K562 (cell line): ENCODE measurements at regions not wholly inside any gene's neighbourhood (a gene's known extent, or its start where the extent isn't known, plus 50 kb on each side); places are given as distances from the start of the nearest gene placed in this dataset.

Source experiments
- BRD4 ChIP-seq: fragments of 200-600 bp; sonication (generic); IDR thresholded peaks from 2 replicates; pipeline ENCODE4 v1.6.1; 2017; ENCODE audit warnings: inconsistent platforms
- CHD1 ChIP-seq: fragments of 200-600 bp; sonication (generic); IDR thresholded peaks from one replicate; pipeline ENCODE4 v1.6.1; 2012; ENCODE audit warnings: mild to moderate bottlenecking, moderate library complexity, low read length, inconsistent platforms
- DACH1 ChIP-seq: fragments of 450-650 bp; IDR thresholded peaks from 2 replicates; pipeline ENCODE4 v1.6.1; 2018; ENCODE audit not compliant: partially characterized antibody
- POLR2H ChIP-seq: IDR thresholded peaks from 2 replicates; pipeline ENCODE4 v1.6.1; 2016; ENCODE audit warnings: missing genetic modification characterization, low read depth, mild to moderate bottlenecking, control low read depth, missing compliant biosample characterization, moderate library complexity
- RNF219 ChIP-seq: fragments of 250-450 bp; sonication (Bioruptor Pico); IDR thresholded peaks from 2 replicates; pipeline ENCODE4 v1.5.0; 2022; ENCODE audit warnings: mild to moderate bottlenecking
- SP2 ChIP-seq: IDR thresholded peaks from 2 replicates; pipeline ENCODE4 v1.6.1; 2011; ENCODE audit warnings: mild to moderate bottlenecking, low read depth, low read length, moderate library complexity; ENCODE audit not compliant: poor library complexity, severe bottlenecking; ENCODE audit errors: extremely low read depth
- SREBF2 ChIP-seq: sonication (generic); formaldehyde crosslinking; IDR thresholded peaks from 2 replicates; pipeline ENCODE4 v1.4.0; 2020; ENCODE audit warnings: mild to moderate bottlenecking, missing genetic modification reagents
- ZNF121 ChIP-seq: sonication (generic); formaldehyde crosslinking; conservative IDR thresholded peaks from 2 replicates; pipeline ENCODE4 v1.8.0; 2022; ENCODE audit warnings: missing genetic modification reagents
- ZNF41 ChIP-seq: fragments of 250-450 bp; sonication (Bioruptor Pico); conservative IDR thresholded peaks from 2 replicates; pipeline ENCODE4 v1.4.0; 2020; ENCODE audit warnings: mild to moderate bottlenecking
- TF ChIP-seq, protein P1 (sequence below): sonication (generic); formaldehyde crosslinking; IDR thresholded peaks from 2 replicates; pipeline ENCODE4 v1.8.1; 2023; ENCODE audit warnings: mild to moderate bottlenecking, missing genetic modification reagents
- TF ChIP-seq, protein P2 (sequence below), 3 experiments: fragments of 200-800 bp in 1 of 3; fragments of 250-450 bp in 1 of 3; fragments of 450-650 bp in 1 of 3; sonication (Bioruptor Pico) in 1 of 3; sonication (Bioruptor generic) in 1 of 3; formaldehyde crosslinking in 1 of 3; IDR thresholded peaks; 2 replicates each; pipeline versions ENCODE4 v1.6.1 to v1.8.0; 2016 to 2022; ENCODE audit warnings: mild to moderate bottlenecking in 2 of 3, missing genetic modification characterization in 2 of 3, missing compliant biosample characterization in 1 of 3, moderate library complexity in 1 of 3
- TF ChIP-seq, protein P3 (sequence below): sonication (generic); IDR thresholded peaks from 2 replicates; pipeline ENCODE4 v1.6.1; 2016

- TF ChIP-seq RNF219 (CRISPR knock-in tag) = no peak
- TF ChIP-seq DACH1 = no peak
- peak; percentile 45; the same call in 1 of the 2 replicates for TF ChIP-seq POLR2H (tag)
- TF ChIP-seq, protein P1, sequence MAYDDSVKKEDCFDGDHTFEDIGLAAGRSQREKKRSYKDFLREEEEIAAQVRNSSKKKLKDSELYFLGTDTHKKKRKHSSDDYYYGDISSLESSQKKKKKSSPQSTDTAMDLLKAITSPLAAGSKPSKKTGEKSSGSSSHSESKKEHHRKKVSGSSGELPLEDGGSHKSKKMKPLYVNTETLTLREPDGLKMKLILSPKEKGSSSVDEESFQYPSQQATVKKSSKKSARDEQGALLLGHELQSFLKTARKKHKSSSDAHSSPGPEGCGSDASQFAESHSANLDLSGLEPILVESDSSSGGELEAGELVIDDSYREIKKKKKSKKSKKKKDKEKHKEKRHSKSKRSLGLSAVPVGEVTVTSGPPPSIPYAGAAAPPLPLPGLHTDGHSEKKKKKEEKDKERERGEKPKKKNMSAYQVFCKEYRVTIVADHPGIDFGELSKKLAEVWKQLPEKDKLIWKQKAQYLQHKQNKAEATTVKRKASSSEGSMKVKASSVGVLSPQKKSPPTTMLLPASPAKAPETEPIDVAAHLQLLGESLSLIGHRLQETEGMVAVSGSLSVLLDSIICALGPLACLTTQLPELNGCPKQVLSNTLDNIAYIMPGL = no peak
- TF ChIP-seq, protein P2, sequence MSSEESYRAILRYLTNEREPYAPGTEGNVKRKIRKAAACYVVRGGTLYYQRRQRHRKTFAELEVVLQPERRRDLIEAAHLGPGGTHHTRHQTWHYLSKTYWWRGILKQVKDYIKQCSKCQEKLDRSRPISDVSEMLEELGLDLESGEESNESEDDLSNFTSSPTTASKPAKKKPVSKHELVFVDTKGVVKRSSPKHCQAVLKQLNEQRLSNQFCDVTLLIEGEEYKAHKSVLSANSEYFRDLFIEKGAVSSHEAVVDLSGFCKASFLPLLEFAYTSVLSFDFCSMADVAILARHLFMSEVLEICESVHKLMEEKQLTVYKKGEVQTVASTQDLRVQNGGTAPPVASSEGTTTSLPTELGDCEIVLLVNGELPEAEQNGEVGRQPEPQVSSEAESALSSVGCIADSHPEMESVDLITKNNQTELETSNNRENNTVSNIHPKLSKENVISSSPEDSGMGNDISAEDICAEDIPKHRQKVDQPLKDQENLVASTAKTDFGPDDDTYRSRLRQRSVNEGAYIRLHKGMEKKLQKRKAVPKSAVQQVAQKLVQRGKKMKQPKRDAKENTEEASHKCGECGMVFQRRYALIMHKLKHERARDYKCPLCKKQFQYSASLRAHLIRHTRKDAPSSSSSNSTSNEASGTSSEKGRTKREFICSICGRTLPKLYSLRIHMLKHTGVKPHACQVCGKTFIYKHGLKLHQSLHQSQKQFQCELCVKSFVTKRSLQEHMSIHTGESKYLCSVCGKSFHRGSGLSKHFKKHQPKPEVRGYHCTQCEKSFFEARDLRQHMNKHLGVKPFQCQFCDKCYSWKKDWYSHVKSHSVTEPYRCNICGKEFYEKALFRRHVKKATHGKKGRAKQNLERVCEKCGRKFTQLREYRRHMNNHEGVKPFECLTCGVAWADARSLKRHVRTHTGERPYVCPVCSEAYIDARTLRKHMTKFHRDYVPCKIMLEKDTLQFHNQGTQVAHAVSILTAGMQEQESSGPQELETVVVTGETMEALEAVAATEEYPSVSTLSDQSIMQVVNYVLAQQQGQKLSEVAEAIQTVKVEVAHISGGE (CRISPR knock-in tag; IDR thresholded peaks at IDR 0.05) = no peak
- TF ChIP-seq SREBF2 (CRISPR knock-in tag) = no peak
- TF ChIP-seq BRD4 = no peak
- no peak for TF ChIP-seq SP2
- TF ChIP-seq ZNF121 (CRISPR knock-in tag) = no peak
- no peak for TF ChIP-seq CHD1
- TF ChIP-seq, protein P3, sequence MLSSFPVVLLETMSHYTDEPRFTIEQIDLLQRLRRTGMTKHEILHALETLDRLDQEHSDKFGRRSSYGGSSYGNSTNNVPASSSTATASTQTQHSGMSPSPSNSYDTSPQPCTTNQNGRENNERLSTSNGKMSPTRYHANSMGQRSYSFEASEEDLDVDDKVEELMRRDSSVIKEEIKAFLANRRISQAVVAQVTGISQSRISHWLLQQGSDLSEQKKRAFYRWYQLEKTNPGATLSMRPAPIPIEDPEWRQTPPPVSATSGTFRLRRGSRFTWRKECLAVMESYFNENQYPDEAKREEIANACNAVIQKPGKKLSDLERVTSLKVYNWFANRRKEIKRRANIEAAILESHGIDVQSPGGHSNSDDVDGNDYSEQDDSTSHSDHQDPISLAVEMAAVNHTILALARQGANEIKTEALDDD = no peak
- no peak for TF ChIP-seq ZNF41
Measured at GRCh38 chr7:12805957-12806356, 118.5 kb downstream of the ARL4A start (continued).
